Caco-2 (cell line): ENCODE measurements at regions not wholly inside any gene's neighbourhood (a gene's known extent, or its start where the extent isn't known, plus 50 kb on each side); places are given as distances from the start of the nearest gene placed in this dataset.

Experiments
- BruUV-seq: library from RNA; stranded (reverse); fragments of 400-500 nt; replicated peaks from 2 replicates; lab custom pipeline; 2021; lab: Mats Ljungman, UMichigan
- CTCF ChIA-PET: fragments of 300-600 bp; sonication (Branson Sonifier 250); formaldehyde crosslinking; loops from one replicate; lab custom pipeline; 2022; ENCODE audit warnings: antibody characterized with exemption; lab: Charles Lee
- POLR2A ChIA-PET: fragments of 300-600 bp; sonication (Branson Sonifier 250); formaldehyde crosslinking; loops from one replicate; lab custom pipeline; 2022; ENCODE audit warnings: antibody characterized with exemption; lab: Charles Lee
- DNase-seq, 2 experiments: peaks; one replicate each; pipeline versions ENCODE4 v3.0.0 to v3.0.0-alpha.2; 2020 to 2022
- H3K27me3 ChIP-seq: replicated peaks from 2 replicates; pipeline ENCODE4 v1.6.0; 2011; ENCODE audit warnings: low read length; ENCODE audit not compliant: control insufficient read depth, insufficient read depth
- H3K36me3 ChIP-seq: 2 replicates; pipeline ENCODE4 v1.5.1; 2011; ENCODE audit warnings: low read length; ENCODE audit not compliant: control insufficient read depth, insufficient read depth
- H3K4me1 ChIP-seq: fragments of 250-450 bp; sonication (Bioruptor Pico); 2 replicates; pipeline ENCODE4 v1.5.1; 2020; ENCODE audit warnings: mild to moderate bottlenecking
- H3K4me3 ChIP-seq: 2 replicates; pipeline ENCODE4 v1.5.1; 2011; ENCODE audit warnings: low read depth, mild to moderate bottlenecking, control low read depth, low read length
- H3K9me3 ChIP-seq: fragments of 250-450 bp; sonication (Bioruptor Pico); 2 replicates; pipeline ENCODE4 v1.5.1; 2020; ENCODE audit warnings: mild to moderate bottlenecking, moderate library complexity
- H3K27ac Mint-ChIP-seq: one replicate; pipeline ENCODE4 v1.8.0; 2022; ENCODE audit warnings: mixed read lengths; ENCODE audit not compliant: unreplicated experiment
- H3K27me3 Mint-ChIP-seq: one replicate; pipeline ENCODE4 v1.8.0; 2022; ENCODE audit warnings: mixed read lengths; ENCODE audit not compliant: insufficient read depth, unreplicated experiment
- H3K36me3 Mint-ChIP-seq: one replicate; pipeline ENCODE4 v1.8.0; 2022; ENCODE audit warnings: mild to moderate bottlenecking, mixed read lengths; ENCODE audit not compliant: insufficient read depth, unreplicated experiment
- H3K4me1 Mint-ChIP-seq: one replicate; pipeline ENCODE4 v1.8.0; 2022; ENCODE audit warnings: low read depth, mixed read lengths; ENCODE audit not compliant: unreplicated experiment
- H3K4me3 Mint-ChIP-seq: one replicate; pipeline ENCODE4 v1.8.0; 2022; ENCODE audit warnings: mild to moderate bottlenecking, moderate library complexity, mixed read lengths; ENCODE audit not compliant: unreplicated experiment
- H3K9me3 Mint-ChIP-seq: one replicate; pipeline ENCODE4 v1.8.0; 2022; ENCODE audit warnings: mixed read lengths; ENCODE audit not compliant: unreplicated experiment
- CTCF ChIP-seq, 2 experiments: fragments of 200-600 bp in 1 of 2; IDR thresholded peaks; 1 replicate in 1 of 2; 2 replicates in 1 of 2; pipeline versions ENCODE4 v1.5.1 to v1.8.0; 2011 to 2022; ENCODE audit warnings: antibody characterized with exemption in 1 of 2, control low read depth in 1 of 2, inconsistent platforms in 1 of 2, low read depth in 1 of 2, low read length in 1 of 2, mild to moderate bottlenecking in 1 of 2, moderate library complexity in 1 of 2; ENCODE audit not compliant: insufficient read depth in 1 of 2, severe bottlenecking in 1 of 2, unreplicated experiment in 1 of 2
- intact Hi-C: fragments of 100-400 bp; cut with micrococcal nuclease; formaldehyde crosslinking; loops from one replicate; pipeline ENCODE4 v1.10.0; 2022; ENCODE audit not compliant: unreplicated experiment

GRCh38 chr7:22060863-22061262 is 115.2 kb upstream of the CDCA7L start:
- intact Hi-C loops = no loop called here
- H3K27me3 ChIP-seq = 0 out of 2 replicates have a peak, but pooled peaks cover 1% of the 10 kb centered on the region
- Mint-ChIP-seq H3K27ac (no peak overlapping the region), H3K27me3 (peaks cover 29% of the 10 kb centered on the region), H3K4me1 (no peaks in the 10 kb centered on the region), H3K9me3 (no peaks in the 10 kb centered on the region), H3K36me3 (no peaks in the 10 kb centered on the region), H3K4me3 (no peak overlapping the region)
- CTCF ChIA-PET = no interaction called here
- DNase-seq = no peak
- no peaks in the 10 kb centered on the region for H3K36me3 ChIP-seq
- H3K9me3 ChIP-seq = no peaks in the 10 kb centered on the region
- TF ChIP-seq CTCF (IDR thresholded peaks at IDR 0.05; ENCODE audit: insufficient read depth in 1 of 2, low read depth in 1 of 2, low read length in 1 of 2, severe bottlenecking in 1 of 2, unreplicated experiment in 1 of 2) = no peak
- no peaks in the 10 kb centered on the region for H3K4me1 ChIP-seq
- H3K4me3 ChIP-seq = no peak overlapping the region
- BruUV-seq = no TSS peak
- POLR2A ChIA-PET = no interaction called here

GRCh38 chr7:22060197-22060596 is 114.5 kb upstream of the CDCA7L start:
- Histone ChIP-seq H3K9me3 (no peaks in the 10 kb centered on the region), H3K36me3 (no peaks in the 10 kb centered on the region), H3K4me1 (no peaks in the 10 kb centered on the region), H3K27me3 (0 out of 2 replicates have a peak, but pooled peaks cover 1% of the 10 kb centered on the region), H3K4me3 (no peak overlapping the region)
- BruUV-seq = no TSS peak
- no peak for TF ChIP-seq CTCF (IDR thresholded peaks at IDR 0.05; ENCODE audit: insufficient read depth in 1 of 2, low read depth in 1 of 2, low read length in 1 of 2, severe bottlenecking in 1 of 2, unreplicated experiment in 1 of 2)
- Mint-ChIP-seq H3K4me3 (no peak overlapping the region), H3K4me1 (no peaks in the 10 kb centered on the region), H3K27ac (no peak overlapping the region), H3K36me3 (no peaks in the 10 kb centered on the region), H3K9me3 (no peaks in the 10 kb centered on the region), H3K27me3 (peaks cover 32% of the 10 kb centered on the region)
- CTCF ChIA-PET = no interaction called here
- intact Hi-C loops = no loop called here
- POLR2A ChIA-PET = no interaction called here
- DNase-seq = no peak

- Mint-ChIP-seq H3K27ac (no peak overlapping the region), H3K27me3 (peaks cover 49% of the 10 kb centered on the region), H3K36me3 (no peaks in the 10 kb centered on the region), H3K4me3 (no peak overlapping the region), H3K4me1 (no peaks in the 10 kb centered on the region), H3K9me3 (no peaks in the 10 kb centered on the region)
- intact Hi-C loops = no loop called here
- H3K9me3 ChIP-seq = no peaks in the 10 kb centered on the region
- no peak overlapping the region for H3K4me3 ChIP-seq
- BruUV-seq = no TSS peak
- TF ChIP-seq CTCF (IDR thresholded peaks at IDR 0.05; ENCODE audit: insufficient read depth in 1 of 2, low read depth in 1 of 2, low read length in 1 of 2, severe bottlenecking in 1 of 2, unreplicated experiment in 1 of 2) = no peak
- ChIA-PET CTCF (no interaction called here), POLR2A (no interaction called here)
- no peaks in the 10 kb centered on the region; the same call in 1 of the 2 replicates for H3K27me3 ChIP-seq
- no peaks in the 10 kb centered on the region for H3K4me1 ChIP-seq
- no peak for DNase-seq
- no peaks in the 10 kb centered on the region for H3K36me3 ChIP-seq
Observed at GRCh38 chr7:22055226-22055625, 109.5 kb upstream of the CDCA7L start.
